LNCaP clone FGC (cell line): ENCODE measurements at regions not wholly inside any gene's neighbourhood (a gene's known extent, or its start where the extent isn't known, plus 50 kb on each side); places are given as distances from the start of the nearest gene placed in this dataset.

Experiments
- DNase-seq: peaks from one replicate; pipeline ENCODE4 v3.0.0-alpha.2; 2011; ENCODE audit warnings: low read depth
- H3K4me3 ChIP-seq: 2 replicates; pipeline ENCODE4 v1.5.1; 2011; ENCODE audit warnings: mild to moderate bottlenecking, low read depth, low read length, control low read depth
- CTCF ChIP-seq: IDR thresholded peaks from 2 replicates; pipeline ENCODE4 v1.5.1; 2012; ENCODE audit warnings: mild to moderate bottlenecking; ENCODE audit not compliant: control insufficient read depth, insufficient read depth; ENCODE audit errors: extremely low read depth

GRCh38 chr6:167392631-167393316 is 67.9 kb downstream of the TTLL2 start:
- no peak overlapping the region for H3K4me3 ChIP-seq
- no peak for TF ChIP-seq CTCF
- no peak for DNase-seq

GRCh38 chr6:167393731-167394130 is 68.8 kb downstream of the TTLL2 start:
- no peak overlapping the region for H3K4me3 ChIP-seq
- DNase-seq: no peak
- no peak for TF ChIP-seq CTCF

- H3K4me3 ChIP-seq: no peak overlapping the region
- no peak for TF ChIP-seq CTCF
- DNase-seq: no peak
Observed at GRCh38 chr6:167394339-167394738, 69.5 kb downstream of the TTLL2 start.

- DNase-seq: no peak
- no peak for TF ChIP-seq CTCF
- no peak overlapping the region for H3K4me3 ChIP-seq
Observed at GRCh38 chr6:167394820-167395219, 69.9 kb downstream of the TTLL2 start.

- H3K4me3 ChIP-seq: no peak overlapping the region
- no peak for TF ChIP-seq CTCF
- no peak for DNase-seq
Observed at GRCh38 chr6:167396068-167396658, 71.3 kb downstream of the TTLL2 start.

GRCh38 chr6:167396659-167397490 is 72.0 kb downstream of the TTLL2 start:
- no peak for TF ChIP-seq CTCF
- H3K4me3 ChIP-seq: no peak overlapping the region
- no peak for DNase-seq
